NCI-H2171 treated with DMSO at 0.1 percent for 48 hours (cell line): ENCODE measurements at regions not wholly inside any gene's neighbourhood (a gene's known extent, or its start where the extent isn't known, plus 50 kb on each side); places are given as distances from the start of the nearest gene placed in this dataset.
"Not testable (repeated sequence)": the region's sequence is repeated elsewhere in the genome, so short reads cannot be mapped to it uniquely, and the experiment has no call there.

Experiments
- DNase-seq: peaks from one replicate; lab custom pipeline; 2025; lab: John Stamatoyannopoulos, UW

DNA sequence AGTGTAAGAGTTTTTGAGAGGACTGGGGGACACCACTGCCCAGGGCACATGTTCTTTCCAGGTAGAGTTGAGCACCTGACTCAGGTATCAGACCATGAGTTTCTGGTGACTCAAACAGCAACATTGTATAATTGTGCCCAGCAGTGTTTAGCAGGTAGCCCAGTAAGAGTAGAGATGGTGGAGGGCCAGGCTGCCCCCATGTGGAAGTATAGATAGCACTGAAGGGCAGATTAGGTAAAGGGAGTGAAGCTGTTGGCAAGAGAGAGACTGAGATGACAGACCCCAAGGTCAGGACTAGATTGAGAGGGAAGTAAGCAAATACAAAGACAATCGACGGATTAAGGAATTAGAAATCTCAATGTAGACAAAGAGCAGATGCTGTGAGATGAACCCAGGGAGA, 74.6 kb downstream of the TRIM42 start:
- DNase-seq: no peak

DNA sequence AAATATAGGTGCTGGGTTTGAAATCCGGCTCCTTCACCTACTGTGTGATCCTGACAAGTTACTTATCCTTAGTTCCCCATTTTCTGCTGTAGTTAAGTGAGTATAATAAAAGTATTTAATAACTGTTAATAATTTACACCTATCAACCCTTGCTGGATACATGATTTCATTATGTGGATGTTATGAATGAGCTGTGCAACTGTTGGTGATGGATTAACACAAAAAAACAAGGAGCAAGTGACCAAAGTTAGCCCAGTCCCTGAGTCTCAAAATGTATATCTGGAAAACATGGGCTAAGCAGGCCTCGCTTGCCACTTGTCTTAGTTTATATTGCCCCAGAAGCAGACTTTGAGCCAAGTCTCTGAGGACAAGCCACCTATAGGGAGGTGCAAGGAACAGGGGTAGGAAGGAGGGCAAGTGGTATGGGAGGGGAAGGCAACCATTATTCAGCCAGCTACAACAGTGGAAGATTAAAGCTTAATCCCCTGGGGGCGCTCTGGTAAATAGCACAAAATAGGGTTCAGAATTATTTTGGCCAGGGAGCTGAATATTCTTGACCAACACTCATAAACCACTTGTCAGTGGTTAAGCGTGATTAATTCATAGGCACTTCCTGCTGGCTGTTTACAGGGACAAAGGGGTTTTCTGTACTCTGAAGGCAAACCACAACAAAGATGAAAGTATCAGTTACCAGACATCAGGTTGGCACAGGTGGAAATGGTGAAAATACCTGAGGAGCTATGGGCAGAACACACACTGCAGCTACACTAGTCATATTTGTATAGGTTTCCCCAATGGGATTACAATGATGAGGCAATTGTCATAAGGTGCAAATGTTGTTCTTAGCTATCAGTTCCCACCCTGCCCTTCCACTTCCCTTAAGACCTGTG, 76.2 kb downstream of the TRIM42 start:
- DNase-seq: no peak

DNA sequence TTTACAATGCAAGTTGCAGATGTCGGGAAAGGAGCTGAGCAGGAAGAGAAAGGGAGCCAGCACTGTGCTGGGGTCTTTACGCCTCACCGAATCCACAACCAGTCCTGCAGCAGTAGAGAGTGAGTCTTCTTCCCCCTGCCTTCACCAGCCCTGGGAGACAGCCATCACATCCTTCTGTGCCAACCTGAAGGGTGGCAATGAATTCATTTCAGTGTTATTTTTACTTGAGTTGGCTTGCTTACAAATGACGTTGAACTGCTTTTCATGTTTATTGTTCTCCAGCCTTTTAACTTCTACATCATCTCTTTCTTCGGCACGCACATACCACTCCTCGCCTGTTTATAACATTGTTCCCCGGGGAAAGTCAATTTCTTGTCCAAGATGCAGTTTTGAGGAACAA, 77.1 kb downstream of the TRIM42 start:
- DNase-seq: no peak

DNA sequence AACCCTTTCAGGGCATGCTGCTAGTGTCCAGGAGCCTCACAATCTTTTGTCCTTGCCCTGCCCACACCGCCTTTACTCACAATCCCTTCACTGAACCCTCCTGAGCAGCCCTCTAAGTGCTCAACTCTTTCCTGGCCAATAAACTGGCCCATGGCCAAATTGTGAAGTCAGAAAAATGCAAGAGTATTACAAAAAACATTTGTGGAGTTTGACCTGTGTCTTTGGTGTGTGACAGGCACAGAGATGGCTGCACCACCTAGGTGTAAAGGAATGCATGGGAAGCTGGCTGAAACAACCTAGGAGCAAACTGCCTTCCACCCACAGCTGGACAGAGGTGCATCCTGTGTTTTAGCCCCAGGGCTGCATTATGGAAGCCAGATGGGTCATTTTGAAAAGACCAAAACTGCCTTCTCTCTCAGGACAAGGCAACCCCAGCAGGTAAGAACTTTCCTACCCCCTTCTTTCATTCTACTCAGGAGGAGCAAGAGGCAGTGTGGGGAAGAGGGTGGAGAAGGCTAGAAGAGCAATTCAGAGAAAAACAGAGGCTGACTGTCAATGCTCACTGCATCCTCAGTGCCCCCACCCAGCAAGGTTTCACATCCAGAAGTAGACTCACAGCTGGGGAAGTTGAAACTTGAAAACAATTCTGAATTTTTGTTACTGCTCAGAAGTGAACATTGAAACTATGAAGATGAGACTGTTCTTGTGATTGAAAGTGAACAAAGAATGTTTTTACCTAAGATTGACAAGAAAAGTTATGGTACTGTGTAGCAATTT, 78.6 kb downstream of the TRIM42 start:
- DNase-seq: no peak

DNA sequence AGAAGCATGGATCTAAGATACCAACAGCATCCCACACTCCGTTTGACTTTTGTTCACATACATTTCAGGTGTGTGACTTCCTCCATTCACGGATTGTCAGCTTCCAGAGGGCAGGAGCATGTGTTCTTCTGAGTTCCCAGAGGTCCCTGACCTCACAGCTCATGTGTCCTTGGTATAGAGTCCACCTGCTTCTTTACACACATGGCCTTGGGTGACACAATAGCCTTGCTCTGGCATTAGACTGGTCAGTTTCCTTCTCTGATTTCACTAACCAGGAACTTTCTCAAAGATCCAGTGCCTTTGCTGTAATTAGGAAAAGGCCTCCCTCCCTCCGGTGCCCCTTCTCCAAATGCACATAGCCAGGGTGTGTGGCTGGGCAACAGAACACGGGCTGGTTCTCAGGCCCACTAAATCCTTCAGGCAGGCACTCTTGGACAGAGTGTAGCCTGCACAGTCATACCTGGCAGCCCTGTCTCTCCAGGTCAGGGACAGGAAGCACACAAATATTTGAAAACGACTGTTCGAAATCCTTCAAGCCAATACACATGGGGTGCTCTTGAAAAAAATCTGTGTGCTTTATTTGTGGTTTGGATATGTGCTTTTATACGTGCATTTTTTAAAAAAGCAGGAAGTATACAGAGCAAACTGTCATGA, 81.1 kb downstream of the TRIM42 start:
- no peak for DNase-seq

DNA sequence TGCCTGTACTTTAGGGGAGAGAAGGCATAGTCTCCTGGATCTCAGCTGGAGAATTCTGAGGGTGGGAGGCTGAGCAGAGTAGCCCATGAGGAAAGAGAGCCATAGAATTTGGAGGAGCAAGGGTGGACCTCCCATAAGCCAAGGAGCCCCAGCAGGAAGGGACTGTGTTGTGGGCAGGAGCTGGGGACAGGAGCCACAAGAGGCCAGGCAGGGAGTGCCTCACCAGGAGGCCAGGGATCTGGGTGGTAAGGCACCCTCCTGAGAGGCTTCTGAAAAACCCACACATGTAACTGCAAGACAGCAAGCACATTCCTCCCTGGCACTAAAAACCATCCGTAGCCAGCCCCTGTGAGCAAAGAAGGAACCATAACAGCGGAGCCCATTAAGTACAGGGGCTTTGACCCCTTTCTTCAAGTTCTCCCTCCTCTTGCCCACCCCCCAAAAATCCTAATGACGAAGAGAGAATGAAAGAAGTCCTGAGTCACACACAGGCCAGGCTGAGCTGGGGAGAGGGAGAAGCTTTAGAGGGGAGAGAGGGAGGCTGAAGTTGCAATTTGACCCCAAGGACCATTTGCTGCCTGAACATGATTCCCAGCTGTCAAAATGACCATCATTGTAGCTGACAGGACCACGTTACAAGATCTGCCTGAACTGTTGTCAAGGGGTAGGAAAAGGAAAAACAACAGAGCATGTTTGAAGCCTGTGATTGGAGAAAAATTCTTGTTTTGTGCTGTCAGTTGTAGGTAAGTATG, 82.6 kb downstream of the TRIM42 start:
- DNase-seq: no peak

DNA sequence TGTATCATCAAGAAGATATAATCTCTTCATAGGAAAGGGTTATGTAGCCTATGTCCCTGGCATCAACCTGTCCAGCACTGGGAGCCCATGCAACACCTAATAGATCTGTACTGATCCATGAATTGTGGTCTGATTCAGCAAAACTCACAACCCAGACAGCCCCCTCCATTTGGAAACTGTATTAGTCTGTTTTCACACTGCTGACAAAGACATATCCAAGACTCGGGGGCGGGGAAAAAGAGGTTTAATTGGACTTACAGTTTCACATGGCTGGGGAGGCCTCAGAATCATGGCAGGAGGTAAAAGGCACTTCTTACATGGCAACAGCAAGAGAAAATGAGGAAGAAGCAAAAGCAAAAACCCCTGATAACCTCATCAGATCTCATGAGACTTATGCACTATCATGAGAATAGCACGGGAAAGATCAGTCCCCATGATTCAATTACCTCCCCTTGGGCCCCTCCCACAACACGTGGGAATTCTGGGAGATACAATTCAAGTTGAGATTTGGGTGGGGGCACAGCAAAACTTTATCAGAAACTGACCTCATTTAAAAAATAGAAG, 83.3 kb downstream of the TRIM42 start:
- no peak for DNase-seq

DNA sequence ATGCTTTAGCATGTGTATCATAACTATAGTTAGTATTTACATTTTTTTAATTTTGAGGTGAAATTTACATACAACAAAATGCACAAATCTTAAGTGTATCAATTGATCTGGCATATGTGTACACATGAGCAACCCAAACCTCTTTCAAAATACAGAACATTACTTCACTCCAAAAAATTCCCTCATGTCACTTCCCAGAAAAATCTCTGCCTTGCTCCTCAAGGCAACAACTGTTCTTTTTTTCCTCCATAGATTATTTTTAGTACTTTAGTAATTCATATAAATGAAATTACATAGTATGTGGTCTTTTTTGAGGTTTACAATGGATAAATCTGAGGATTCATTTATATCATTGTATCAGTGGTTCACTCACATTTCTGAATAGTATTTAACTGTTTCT, 84.9 kb downstream of the TRIM42 start:
- no peak for DNase-seq

DNA sequence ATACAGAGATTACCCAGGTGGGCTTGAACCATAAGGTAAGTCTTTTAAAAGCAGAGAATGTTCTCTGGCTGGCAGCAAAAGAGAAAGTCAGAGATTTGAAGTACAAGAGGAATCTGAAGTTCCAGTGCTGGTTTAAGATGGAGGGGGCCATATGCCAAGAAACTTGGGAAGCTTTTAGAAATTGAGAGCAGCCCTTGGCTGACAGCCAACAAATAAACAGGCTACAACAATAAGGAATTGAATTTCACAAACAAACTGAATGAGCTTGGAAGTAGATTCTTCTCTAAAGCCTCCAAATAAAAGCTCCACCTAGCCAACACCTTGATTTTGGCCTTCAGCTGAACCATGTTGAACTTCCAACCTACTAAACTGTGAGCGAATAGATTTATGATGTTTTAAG, 85.7 kb downstream of the TRIM42 start:
- DNase-seq: peak; percentile 81

DNA sequence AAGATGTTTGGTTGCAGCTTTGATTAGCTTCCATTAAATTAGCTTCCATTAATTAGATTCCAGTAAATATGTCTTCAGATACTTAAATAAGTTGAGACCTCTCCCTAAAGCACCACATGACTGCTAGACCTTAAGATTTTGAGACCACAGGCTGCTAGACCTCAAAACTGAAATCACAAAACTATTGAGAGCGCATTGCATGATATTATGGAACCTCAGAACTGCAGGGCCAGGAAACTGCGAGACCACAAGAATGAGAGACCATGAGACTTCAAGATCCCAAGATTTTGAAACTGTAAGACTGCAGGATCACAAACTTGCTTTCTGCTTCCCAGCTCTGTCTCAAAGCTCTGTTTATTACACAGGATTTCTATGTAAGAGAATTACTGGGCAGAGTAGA, 87.4 kb downstream of the TRIM42 start:
- no peak for DNase-seq

DNA sequence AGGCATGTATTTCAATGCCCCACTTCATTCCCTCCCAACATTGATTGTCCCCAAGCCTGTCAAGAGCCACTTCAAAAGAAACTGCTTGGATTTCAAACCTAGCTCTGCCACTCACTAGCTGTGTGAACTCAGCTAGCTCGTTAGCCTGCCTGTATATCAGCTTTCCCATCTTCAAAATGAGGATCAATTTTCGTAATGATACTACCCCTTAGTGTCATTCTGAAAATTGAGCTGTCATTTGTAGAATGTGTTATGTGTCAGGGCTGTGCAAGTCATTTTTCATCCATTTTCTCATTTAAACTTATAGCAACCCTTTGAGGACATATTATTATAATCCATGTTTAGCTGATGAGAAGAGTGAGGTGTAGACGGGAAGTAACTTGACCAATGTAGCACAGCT, 88.6 kb downstream of the TRIM42 start:
- peak; percentile 21 for DNase-seq

DNA sequence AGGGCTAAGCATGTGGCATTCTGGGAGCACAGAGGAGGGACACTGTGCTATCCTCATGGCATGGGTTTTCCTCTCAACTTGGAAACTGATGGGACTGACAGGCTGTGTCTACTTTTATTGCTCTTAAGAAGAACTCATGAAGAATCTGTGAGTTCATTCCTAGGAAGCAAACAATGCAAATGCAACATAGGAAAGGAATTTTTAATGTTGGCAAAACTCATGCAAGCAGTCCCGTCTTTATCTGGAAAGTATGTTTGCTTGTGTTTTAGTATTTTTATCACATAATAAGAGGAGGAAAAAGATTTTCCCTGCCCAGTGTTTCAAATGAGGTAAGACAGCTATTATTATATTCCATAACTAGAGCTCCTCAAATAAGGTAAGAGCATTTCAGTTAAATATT, 89.7 kb downstream of the TRIM42 start:
- no peak for DNase-seq

DNA sequence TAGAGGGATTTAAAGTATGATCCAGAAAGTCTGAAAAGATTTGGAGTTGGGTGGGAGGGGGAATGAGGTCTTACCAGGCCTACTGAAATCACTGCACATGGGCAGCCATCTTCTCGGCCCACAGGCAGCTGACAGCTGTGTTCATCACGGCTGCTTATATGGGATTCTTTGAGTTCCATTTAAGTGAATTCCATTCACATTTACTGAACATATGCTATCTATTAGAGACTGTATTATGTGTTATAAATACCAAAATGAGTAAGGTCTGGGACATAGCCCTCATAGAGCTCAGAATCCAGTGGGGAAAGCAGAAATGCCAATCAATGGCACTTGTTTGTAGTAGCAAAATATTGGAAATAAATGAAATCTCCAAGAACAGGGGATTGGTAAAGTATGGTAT, 91.1 kb downstream of the TRIM42 start:
- no peak for DNase-seq

DNA sequence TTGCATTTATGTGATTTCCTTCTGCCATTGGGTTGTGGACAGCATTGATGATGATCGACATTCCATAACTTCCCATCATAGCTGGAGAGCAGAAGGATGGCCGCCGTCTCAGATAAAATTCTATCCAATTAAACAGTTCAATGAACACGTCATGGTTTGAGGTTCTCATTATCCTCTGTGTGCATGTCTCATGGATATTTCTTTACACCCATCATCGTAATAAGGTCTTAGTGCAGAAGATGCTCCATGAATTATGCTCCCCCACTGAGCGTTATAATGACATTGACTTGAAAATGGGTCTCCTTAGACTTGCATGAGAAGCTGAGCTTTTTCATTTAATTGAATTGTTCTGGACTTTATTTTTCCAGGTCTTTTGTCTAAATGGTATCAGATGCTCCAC, 92.1 kb downstream of the TRIM42 start:
- no peak for DNase-seq

DNA sequence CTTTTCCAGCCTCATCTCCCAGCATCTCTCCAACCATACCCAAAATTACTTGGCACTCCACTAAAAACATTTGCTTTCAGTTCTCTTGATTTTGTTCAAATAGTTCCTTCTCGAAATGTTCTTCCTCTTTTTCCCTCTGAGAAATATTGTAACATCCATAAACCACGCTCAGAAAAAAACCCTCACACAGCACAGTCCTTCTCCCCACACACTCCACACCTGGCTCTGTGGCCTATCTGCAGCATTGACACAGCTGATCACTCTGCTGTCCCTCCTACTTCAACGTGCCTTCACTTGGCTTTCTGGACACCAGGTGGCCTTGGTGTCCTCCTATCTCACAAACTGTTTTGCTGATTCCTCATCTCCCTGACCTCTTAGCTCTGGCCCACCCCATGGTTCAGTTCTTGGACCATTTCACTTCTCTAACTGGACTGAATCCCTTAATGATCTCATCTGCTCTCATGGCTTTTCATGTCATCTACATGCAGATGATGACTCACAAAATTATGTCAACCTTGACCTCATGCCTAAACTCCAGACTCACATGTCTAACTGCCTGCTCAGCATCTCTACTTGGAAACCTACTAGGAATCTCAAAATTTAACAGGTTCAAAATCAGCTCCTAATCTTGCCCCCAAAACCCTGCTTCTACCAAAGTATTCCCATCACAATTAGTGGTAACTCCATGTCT, 93.3 kb downstream of the TRIM42 start:
- DNase-seq: no peak

DNA sequence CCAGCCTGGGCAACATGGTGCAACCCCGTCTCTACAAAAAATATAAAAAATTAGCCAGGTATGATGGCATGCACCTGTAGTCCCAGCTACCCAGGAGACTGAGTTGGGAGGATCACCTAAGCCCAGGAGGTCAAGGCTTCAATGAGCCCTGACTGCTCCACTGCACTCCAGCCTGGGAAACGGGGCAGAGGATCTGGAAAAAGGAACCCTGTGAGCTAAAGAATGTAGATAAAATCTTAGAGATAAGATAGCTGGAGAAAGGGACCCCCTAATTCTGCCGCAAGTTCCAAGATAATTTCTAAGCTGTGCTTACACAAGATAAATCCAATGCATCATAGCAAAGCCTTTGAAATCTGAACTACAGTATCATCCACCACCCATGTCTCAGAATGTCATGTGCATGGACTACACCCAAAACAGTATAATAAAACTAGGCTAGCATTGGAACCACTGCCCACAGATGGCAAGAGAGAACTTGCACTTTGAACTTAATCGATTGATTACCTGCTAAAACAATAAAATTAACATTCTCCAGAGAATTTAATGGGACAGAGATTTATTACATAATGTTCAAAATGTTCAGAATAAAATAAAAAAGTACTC, 99.9 kb downstream of the TRIM42 start:
- DNase-seq: no peak

DNA sequence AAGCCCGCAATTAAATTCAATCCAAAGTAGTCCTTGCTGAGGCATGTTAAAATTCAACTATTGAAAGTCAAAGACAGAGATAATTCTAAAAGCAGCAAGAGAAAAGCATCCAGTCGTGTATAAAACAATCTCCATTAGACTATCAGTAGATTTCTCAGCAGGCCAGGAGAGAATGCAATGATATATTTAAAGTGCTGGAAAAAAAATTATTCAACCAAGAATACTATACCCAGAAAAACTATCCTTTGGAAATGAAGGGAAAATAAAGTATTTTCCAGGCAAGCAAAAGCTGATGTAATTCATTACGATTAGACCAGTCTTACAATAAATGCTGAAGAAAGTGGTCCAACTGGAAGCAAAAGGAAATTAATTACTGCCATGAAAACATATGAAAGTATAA, 113.5 kb downstream of the TRIM42 start:
- no peak for DNase-seq

DNA sequence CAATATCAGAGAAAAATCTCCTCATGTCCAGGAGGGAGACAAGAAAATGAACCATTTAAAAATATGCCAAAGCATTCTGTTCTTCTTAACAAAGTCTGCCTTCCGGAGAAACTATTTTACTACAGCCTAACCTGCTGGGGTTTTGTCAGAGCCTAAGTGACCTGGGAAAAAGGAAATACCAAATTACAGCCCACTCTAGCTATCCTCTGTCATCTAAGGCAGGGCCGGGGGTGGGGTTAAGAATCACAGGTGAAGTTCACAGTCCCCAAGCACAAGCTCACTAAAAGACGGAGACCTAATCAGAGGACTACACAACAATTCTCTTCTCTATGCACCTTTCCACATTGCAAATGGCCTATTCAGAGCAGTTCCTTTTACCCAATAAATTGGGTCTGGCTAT, 116.6 kb downstream of the TRIM42 start:
- no peak for DNase-seq

DNA sequence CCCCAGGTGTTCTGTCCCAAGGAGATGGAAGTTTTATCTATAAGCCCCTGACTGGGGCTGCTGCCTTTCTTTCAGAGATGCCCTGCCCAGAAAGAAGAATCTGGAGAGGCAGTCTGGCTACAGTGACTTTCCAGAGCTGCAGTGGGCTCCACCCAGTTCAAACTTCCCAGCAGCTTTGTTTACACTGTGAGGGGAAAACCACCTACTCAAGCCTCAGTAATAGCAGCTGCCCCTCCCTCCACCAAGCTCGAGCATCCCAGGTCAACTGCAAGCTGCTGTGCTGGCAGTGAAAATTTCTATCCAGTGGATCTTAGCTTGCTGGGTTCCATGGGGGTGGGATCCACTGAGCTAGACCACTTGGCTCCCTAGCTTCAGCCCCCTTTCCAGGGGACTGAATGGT, 125.0 kb downstream of the TRIM42 start:
- not testable (repeated sequence) for DNase-seq

DNA sequence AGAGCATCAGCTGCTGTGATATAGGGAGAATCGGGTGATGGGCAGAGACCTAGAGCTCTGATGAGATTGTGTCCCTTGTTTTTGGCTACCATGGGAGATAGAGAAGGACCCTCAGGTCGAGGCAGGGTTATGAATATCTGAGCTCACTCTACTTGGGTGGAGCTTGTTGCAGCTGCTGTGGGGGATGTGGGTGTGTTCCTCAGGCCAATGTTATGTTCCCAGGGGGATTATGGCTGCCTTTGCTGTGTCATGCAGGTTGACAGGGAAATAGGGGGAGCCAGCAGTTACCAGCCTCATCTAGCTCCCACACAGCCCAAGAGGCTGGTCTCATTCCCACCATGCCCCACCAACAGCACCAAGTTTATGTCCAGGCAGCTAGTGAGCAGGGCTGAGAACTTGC, 131.5 kb downstream of the TRIM42 start:
- DNase-seq: peak; percentile 26
